HG02623 (cell line): ENCODE measurements at regions not wholly inside any gene's neighbourhood (a gene's known extent, or its start where the extent isn't known, plus 50 kb on each side); places are given as distances from the start of the nearest gene placed in this dataset.
"Not testable (repeated sequence)": the region's sequence is repeated elsewhere in the genome, so short reads cannot be mapped to it uniquely, and the experiment has no call there.

Experiments used
- ATAC-seq: cut with Tn5 transposase; IDR thresholded peaks from one replicate; pipeline ENCODE4 v1.9.1; 2021; ENCODE audit warnings: moderate library complexity; ENCODE audit not compliant: unreplicated experiment

DNA sequence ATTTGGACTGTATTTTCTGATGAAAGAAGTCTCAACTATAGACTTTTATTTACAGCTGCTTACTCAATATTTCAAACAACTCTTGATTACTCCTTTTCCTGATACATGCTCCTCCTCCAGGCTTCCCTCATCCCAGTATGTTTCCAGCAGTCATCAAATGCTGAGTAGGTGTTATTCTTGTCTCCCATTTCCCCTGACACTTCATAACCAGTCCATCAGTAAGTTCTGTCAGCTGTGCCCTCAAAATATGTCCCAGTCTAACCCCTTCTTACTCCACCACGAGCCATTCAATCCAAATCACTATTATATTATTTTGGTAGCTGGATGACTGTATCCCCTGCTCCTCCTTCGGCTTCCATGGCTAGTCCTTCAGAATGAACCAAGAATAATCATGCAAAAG is 189.1 kb upstream of the DTNA start:
- ATAC-seq: no peak

DNA sequence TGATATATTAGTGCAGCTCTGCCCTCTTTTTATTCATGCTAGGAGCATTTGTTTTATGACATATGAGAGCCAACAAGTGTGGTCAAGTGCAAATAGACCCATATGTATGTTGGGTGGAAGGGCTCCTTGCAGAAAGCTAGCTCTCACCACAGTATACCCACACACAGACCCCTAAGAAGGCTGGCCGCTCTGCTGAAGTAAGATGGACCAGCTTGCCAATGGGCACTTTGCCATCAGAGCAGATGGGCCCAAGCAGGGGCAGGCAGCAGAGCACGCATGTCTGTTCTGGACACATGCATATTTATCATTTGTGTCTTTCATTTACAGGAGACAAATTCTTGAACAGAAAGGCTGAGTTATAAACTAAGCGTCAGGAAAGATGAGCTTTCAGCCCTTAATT is 187.5 kb upstream of the DTNA start:
- no peak for ATAC-seq

- ATAC-seq: no peak
Observed at GRCh38 chr18:34525244-34525643, 184.9 kb upstream of the DTNA start.

GRCh38 chr18:34528177-34528576 is 181.9 kb upstream of the DTNA start:
- ATAC-seq: no peak

- ATAC-seq: no peak
Observed at GRCh38 chr18:34529358-34530335, 180.5 kb upstream of the DTNA start.

- no peak for ATAC-seq
Observed at GRCh38 chr18:34531110-34531509, 179.0 kb upstream of the DTNA start.

DNA sequence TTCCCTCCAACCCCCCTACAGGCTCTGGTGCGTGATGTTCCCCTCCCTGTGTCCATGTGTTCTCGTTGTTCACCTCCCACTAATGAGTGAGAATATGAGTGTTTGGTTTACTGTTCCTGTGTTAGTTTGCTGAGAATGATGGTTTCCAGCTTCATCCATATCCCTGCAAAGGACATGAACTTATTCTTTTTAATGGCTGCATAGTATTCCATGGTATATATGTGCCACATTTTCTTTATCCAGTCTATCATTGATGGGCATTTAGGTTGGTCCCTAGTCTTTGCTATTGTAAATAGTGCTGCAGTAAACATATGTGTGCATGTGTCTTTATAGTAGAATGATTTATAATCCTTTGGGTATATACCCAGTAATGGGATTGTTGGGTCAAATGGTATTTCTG is 175.5 kb upstream of the DTNA start:
- ATAC-seq: not testable (repeated sequence)

GRCh38 chr18:34540897-34541296 is 169.2 kb upstream of the DTNA start:
- ATAC-seq: no peak

GRCh38 chr18:34542625-34543024 is 167.5 kb upstream of the DTNA start:
- ATAC-seq: no peak

DNA sequence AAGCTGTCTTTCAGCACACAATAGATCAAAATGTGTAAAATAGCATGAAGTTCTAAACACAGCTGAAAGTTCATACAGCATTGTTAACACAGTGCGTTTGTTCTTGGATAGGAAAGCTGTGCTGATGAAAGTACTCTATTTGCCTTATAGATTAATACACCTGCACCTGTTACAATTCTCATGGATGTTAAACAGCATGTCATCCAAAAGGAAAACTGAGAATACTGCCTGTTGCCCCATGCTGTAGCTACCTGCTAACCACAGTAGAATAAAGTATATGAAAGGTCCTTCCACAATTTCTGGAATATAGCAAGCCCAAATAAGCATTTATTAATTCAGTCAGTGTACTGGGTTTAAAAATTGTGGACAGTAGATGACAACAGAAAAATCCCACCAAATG is 166.7 kb upstream of the DTNA start:
- ATAC-seq: no peak

DNA sequence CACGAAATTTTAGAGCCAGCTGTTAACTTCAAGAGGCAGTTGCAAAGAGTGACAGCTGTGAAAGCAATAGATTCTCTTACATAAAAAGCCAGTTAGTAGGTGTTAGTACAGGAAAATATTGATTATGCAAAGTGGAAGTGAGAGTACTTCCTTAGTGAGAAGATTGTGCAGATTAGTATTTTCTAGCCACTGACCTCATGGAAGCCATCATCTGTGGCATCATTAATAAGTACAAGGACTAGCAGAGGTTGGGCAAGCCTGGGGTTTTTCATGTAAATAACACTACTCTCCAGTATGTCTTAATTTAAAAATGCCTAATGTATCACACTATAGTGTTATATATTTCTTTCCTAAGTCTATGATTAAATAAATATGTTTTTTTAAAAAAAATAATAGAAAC is 166.2 kb upstream of the DTNA start:
- ATAC-seq: no peak

GRCh38 chr18:34544930-34545329 is 165.2 kb upstream of the DTNA start:
- no peak for ATAC-seq

DNA sequence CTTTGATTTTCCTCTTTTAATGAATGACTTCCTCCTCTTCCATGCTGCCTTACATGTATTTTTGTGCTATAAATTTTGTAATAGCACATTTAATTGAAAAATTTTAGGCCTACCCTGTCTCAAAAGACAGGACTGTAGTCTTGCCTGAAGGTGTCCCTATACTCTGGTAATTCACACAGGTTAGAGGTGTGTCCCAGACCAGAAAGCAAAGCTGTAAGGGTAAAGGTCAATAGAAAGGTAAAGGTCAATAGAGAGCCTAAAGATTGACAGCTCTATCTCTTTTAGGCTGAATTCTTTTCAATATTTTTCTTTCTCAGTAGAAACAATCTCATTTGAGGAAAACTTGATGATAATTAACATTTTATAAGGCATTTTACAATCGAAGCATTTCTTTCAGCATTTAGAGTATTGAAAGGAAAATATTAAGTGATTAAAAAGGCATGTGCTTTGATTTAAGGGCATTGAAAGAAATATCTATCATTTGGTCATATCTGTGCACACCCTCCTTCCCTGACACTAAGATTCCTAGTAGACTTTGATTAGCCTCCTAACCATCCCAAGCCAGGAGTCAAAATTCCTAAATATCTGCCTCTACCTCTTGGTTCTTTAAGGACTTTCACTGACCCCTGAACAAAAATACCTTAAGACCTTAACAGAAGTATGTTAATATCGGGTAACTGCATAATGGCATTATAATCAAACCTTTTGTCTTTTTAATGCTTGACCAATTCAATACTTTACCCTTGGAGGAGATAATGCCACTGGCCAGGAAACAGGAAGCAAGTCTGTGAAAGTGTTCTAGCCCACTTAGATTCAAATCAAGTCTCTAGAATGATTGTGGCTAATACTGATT is 161.8 kb upstream of the DTNA start:
- no peak for ATAC-seq

DNA sequence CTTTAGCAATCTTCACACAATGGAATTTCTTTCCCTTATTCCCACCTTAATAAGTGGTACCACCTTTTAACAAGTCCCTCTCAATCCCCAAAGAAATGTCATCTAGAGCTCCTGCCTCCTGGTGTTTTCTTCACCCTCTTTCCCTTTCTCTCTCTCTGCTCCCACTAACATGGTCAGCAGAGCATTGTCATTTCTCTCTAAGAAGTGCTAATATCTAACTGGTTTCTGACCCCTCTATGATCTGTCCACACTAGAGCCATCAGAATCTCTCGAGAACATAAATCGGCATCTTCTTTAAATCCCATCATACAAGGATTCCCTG is 161.2 kb upstream of the DTNA start:
- no peak for ATAC-seq

- no peak for ATAC-seq
Observed at GRCh38 chr18:34549367-34549766, 160.7 kb upstream of the DTNA start.

DNA sequence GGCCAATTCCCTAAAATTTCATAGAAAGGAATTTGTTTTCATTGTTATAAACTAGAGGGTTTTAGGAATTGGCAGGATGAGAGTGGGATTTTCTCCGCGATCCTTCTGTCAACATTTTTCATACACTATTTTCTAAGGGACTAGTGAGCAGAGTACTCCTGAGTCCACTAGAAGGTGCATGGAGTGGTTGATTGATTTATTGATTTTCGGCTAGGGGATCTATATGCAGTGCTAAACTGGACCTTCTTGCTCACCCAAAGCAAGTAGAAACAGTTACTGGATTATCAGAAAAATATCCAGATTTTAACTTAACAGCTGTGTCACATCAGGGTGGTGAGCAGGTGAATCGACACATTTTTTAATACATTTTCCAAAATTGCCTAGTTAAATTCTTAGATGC is 159.9 kb upstream of the DTNA start:
- no peak for ATAC-seq

GRCh38 chr18:34550902-34551301 is 159.2 kb upstream of the DTNA start:
- no peak for ATAC-seq

- ATAC-seq: no peak
Observed at GRCh38 chr18:34551824-34552223, 158.3 kb upstream of the DTNA start.

GRCh38 chr18:34562252-34562870 is 147.7 kb upstream of the DTNA start:
- no peak for ATAC-seq

DNA sequence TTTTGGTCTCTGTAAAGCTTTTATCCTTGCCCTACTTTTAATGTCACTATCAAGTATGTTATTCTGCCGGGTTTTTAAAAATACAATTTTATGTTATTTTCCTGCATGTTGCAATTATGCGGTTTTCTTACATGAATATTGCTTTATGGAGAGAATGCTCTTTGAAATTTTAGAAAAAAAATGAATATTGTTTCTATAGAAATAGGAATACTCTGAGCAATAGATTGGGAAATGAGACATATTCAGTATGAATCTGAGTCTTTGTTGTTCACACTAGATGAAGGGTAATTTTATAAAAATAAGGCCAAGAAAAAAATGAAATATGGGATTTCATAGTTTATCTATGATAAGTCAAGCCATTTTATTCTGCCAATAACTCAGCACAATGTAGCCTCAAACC is 142.2 kb upstream of the DTNA start:
- ATAC-seq: no peak

- no peak for ATAC-seq
Observed at GRCh38 chr18:34576622-34577021, 133.5 kb upstream of the DTNA start.

GRCh38 chr18:34583895-34584294 is 126.2 kb upstream of the DTNA start:
- no peak for ATAC-seq
